Loucy (cell line): ENCODE measurements at regions not wholly inside any gene's neighbourhood (a gene's known extent, or its start where the extent isn't known, plus 50 kb on each side); places are given as distances from the start of the nearest gene placed in this dataset.

Source experiments
- EZH2phosphoT487 ChIP-seq: fragments of 200-600 bp; IDR thresholded peaks from 2 replicates; pipeline ENCODE4 v1.6.1; 2018; ENCODE audit warnings: antibody characterized with exemption, mild to moderate bottlenecking, moderate library complexity, borderline replicate concordance
- TF ChIP-seq, protein P1 (sequence below): fragments of 200-600 bp; sonication (generic); conservative IDR thresholded peaks from 2 replicates; pipeline ENCODE4 v1.5.1; 2014; ENCODE audit warnings: mild to moderate bottlenecking, antibody characterized with exemption, low read length

DNA sequence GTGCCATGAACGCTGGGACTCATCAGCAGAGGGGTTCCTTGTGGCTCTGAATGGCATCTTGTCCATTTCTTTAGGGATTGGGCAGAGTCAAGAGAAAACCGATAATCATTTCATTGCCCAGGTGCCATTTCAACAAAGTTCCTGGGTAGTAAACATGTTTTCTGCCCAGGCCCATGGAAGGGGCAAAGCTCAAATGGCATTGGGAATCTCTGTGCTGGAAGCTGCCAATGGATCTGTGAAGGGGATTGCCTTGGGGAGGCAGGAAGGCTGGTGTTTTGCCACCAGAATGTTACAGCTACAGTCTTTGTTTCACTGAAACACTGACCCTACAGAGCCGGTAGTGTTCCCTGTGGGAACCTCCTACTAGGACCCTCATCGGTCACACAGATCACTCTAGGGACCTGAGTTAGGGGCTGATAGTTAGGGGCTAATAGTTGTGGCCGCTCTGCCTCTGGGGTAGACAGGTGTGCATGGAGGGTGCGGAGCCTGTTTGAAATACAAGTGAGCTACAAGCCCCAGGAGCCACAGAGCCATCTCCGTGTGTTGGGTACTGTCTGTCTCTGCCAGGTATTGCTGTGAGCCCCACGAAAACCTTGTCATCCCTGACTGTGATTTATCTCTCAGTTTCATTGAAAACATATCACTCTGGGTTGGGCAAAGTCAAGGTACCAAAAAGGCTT is 224.4 kb upstream of the COPS8 start:
- TF ChIP-seq, protein P1, sequence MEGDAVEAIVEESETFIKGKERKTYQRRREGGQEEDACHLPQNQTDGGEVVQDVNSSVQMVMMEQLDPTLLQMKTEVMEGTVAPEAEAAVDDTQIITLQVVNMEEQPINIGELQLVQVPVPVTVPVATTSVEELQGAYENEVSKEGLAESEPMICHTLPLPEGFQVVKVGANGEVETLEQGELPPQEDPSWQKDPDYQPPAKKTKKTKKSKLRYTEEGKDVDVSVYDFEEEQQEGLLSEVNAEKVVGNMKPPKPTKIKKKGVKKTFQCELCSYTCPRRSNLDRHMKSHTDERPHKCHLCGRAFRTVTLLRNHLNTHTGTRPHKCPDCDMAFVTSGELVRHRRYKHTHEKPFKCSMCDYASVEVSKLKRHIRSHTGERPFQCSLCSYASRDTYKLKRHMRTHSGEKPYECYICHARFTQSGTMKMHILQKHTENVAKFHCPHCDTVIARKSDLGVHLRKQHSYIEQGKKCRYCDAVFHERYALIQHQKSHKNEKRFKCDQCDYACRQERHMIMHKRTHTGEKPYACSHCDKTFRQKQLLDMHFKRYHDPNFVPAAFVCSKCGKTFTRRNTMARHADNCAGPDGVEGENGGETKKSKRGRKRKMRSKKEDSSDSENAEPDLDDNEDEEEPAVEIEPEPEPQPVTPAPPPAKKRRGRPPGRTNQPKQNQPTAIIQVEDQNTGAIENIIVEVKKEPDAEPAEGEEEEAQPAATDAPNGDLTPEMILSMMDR: no peak
- no peak for TF ChIP-seq EZH2phosphoT487
